K562 (cell line): ENCODE measurements at regions not wholly inside any gene's neighbourhood (a gene's known extent, or its start where the extent isn't known, plus 50 kb on each side); places are given as distances from the start of the nearest gene placed in this dataset.

ENCODE experiments used
- ATF3 ChIP-seq, 2 experiments: fragments of 450-650 bp in 1 of 2; sonication (generic) in 1 of 2; formaldehyde crosslinking in 1 of 2; IDR thresholded peaks in 1 of 2; conservative IDR thresholded peaks in 1 of 2; 2 replicates each; pipeline versions ENCODE4 v1.6.1 to v1.8.1; 2016 to 2023; ENCODE audit warnings: mild to moderate bottlenecking in 2 of 2, moderate library complexity in 2 of 2, inconsistent platforms in 1 of 2, missing genetic modification reagents in 1 of 2
- ATF7 ChIP-seq: fragments of 450-650 bp; IDR thresholded peaks from 2 replicates; pipeline ENCODE4 v1.7.1; 2014; ENCODE audit warnings: mild to moderate bottlenecking, moderate library complexity
- CBFA2T2 ChIP-seq: fragments of 450-650 bp; conservative IDR thresholded peaks from 2 replicates; pipeline ENCODE4 v1.6.1; 2017; ENCODE audit warnings: mild to moderate bottlenecking
- CBFA2T3 ChIP-seq: fragments of 450-650 bp; IDR thresholded peaks from 2 replicates; pipeline ENCODE4 v1.6.1; 2017
- CTCF ChIP-seq, 3 experiments: IDR thresholded peaks in 2 of 3; conservative IDR thresholded peaks in 1 of 3; 2 replicates each; pipeline ENCODE4 v1.5.1; 2011 to 2012; ENCODE audit warnings: low read length in 3 of 3, mild to moderate bottlenecking in 3 of 3, control low read depth in 2 of 3, improper control_type of control experiment in 1 of 3, inconsistent platforms in 1 of 3, low read depth in 1 of 3, mixed read lengths in 1 of 3, moderate library complexity in 1 of 3; ENCODE audit not compliant: insufficient read depth in 2 of 3
- CXXC5 ChIP-seq: fragments of 250-450 bp; sonication (Bioruptor Pico); IDR thresholded peaks from 2 replicates; pipeline ENCODE4 v1.8.0; 2022; ENCODE audit warnings: inconsistent platforms, mild to moderate bottlenecking, moderate library complexity
- DPF2 ChIP-seq: fragments of 450-650 bp; IDR thresholded peaks from 2 replicates; pipeline ENCODE4 v1.6.1; 2016
- HDGF ChIP-seq: fragments of 450-650 bp; IDR thresholded peaks from 2 replicates; pipeline ENCODE4 v1.6.1; 2016
- HNRNPUL1 ChIP-seq: fragments of 200-400 bp; formaldehyde crosslinking; IDR thresholded peaks from 2 replicates; pipeline ENCODE4 v1.6.1; 2017; ENCODE audit warnings: low read length
- JUND ChIP-seq, 2 experiments: IDR thresholded peaks; 2 replicates in 1 of 2; 3 replicates in 1 of 2; pipeline ENCODE4 v1.6.1; 2011; ENCODE audit warnings: borderline replicate concordance in 2 of 2, low read depth in 2 of 2, low read length in 2 of 2, improper control_type of control experiment in 1 of 2, missing biosample characterization in 1 of 2, missing genetic modification characterization in 1 of 2, missing genetic modification reagents in 1 of 2
- NCOA6 ChIP-seq: fragments of 450-650 bp; IDR thresholded peaks from 2 replicates; pipeline ENCODE4 v1.6.1; 2017; ENCODE audit warnings: mild to moderate bottlenecking
- OTX1 ChIP-seq: fragments of 450-650 bp; formaldehyde crosslinking; IDR thresholded peaks from 2 replicates; pipeline ENCODE4 v1.4.0; 2022; ENCODE audit warnings: mild to moderate bottlenecking
- RCOR1 ChIP-seq, 2 experiments: IDR thresholded peaks; 2 replicates each; pipeline ENCODE4 v1.6.1; 2012; ENCODE audit warnings: low read depth in 2 of 2, low read length in 2 of 2, borderline replicate concordance in 1 of 2, improper control_type of control experiment in 1 of 2
- SIRT6 ChIP-seq: IDR thresholded peaks from one replicate; pipeline ENCODE4 v1.6.1; 2012; ENCODE audit warnings: low read depth, mild to moderate bottlenecking, control low read depth, inconsistent platforms, low read length, moderate library complexity
- STAG1 ChIP-seq: sonication (generic); formaldehyde crosslinking; IDR thresholded peaks from 2 replicates; pipeline ENCODE4 v1.5.0; 2020; ENCODE audit warnings: missing genetic modification reagents, borderline replicate concordance
- VEZF1 ChIP-seq: fragments of 200-800 bp; sonication (Bioruptor generic); IDR thresholded peaks from 2 replicates; pipeline ENCODE4 v1.6.1; 2017; ENCODE audit warnings: missing genetic modification characterization, missing compliant biosample characterization
- ZNF282 ChIP-seq: sonication (generic); formaldehyde crosslinking; IDR thresholded peaks from 2 replicates; pipeline ENCODE4 v1.8.1; 2023; ENCODE audit warnings: missing genetic modification reagents

GRCh38 chr21:35484032-35484431, 434.9 kb upstream of the RUNX1 start (continued):
- TF ChIP-seq CBFA2T3 (peak; percentile 70), JUND (IDR thresholded peaks at IDR 0.05; ENCODE audit: borderline replicate concordance, low read depth, low read length) (peak; percentile 69), JUND (tag; IDR thresholded peaks at IDR 0.05; ENCODE audit: borderline replicate concordance, low read depth, low read length) (peak; percentile 74; the same call in 2 of the 3 replicates), HDGF (peak; percentile 41; the same call in 1 of the 2 replicates), OTX1 (CRISPR knock-in tag) (0 out of 2 replicates have a peak, but pooled peaks have one; percentile 3), CXXC5 (0 out of 2 replicates have a peak, but pooled peaks have one; percentile 13), CTCF (IDR thresholded peaks at IDR 0.05 in 2 of 3, conservative IDR thresholded peaks at IDR 0.05 in 1 of 3; ENCODE audit: insufficient read depth in 2 of 3, low read depth in 1 of 3, low read length in 3 of 3) (peak in 1 of 3 experiments; percentile 10; a peak in 1 of 6 replicates), HNRNPUL1 (no peak), STAG1 (CRISPR knock-in tag) (no peak), VEZF1 (CRISPR knock-in tag) (peak; percentile 30; the same call in 1 of the 2 replicates), RCOR1 (IDR thresholded peaks at IDR 0.05; ENCODE audit: borderline replicate concordance in 1 of 2, low read depth in 2 of 2, low read length in 2 of 2) (0 out of 4 replicates have a peak, but pooled peaks of 1 of the 2 experiments have one; percentile 3), ATF3 (IDR thresholded peaks at IDR 0.05) (peak; percentile 79), ATF3 (CRISPR knock-in tag; conservative IDR thresholded peaks at IDR 0.05) (no peak), SIRT6 (no peak), CBFA2T2 (peak; percentile 50), NCOA6 (no peak), DPF2 (peak; percentile 45; the same call in 1 of the 2 replicates), ZNF282 (CRISPR knock-in tag) (no peak), ATF7 (peak; percentile 65)
